ENCODE measurements at regions not wholly inside any gene's neighbourhood (a gene's known extent, or its start where the extent isn't known, plus 50 kb on each side); places are given as distances from the start of the nearest gene placed in this dataset.

GRCh38 chr5:111676926-111677415, 80.0 kb downstream of the NREP start:
- no peak for DNase-seq

DNA sequence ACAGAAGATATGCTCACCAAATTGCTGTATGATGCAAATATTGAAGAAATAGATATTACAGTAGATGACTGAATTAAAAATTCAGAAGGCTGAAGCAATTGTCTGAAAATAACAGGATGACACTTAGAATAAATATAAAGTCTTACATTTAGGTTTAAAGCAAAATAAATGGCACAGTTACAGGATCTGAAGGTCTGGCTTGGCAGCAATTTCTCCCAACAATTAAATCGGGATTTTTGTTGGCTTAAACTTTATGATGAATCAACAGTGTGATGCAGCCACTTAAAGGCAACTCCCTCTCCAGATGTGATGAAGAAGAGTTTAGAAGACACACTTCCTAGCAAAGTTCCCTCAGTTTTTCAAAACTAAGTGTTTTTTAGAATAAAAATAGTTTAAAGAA, 80.5 kb downstream of the NREP start:
- DNase-seq: no peak

GRCh38 chr5:111675201-111675934, 81.6 kb downstream of the NREP start:
- DNase-seq: no peak

DNA sequence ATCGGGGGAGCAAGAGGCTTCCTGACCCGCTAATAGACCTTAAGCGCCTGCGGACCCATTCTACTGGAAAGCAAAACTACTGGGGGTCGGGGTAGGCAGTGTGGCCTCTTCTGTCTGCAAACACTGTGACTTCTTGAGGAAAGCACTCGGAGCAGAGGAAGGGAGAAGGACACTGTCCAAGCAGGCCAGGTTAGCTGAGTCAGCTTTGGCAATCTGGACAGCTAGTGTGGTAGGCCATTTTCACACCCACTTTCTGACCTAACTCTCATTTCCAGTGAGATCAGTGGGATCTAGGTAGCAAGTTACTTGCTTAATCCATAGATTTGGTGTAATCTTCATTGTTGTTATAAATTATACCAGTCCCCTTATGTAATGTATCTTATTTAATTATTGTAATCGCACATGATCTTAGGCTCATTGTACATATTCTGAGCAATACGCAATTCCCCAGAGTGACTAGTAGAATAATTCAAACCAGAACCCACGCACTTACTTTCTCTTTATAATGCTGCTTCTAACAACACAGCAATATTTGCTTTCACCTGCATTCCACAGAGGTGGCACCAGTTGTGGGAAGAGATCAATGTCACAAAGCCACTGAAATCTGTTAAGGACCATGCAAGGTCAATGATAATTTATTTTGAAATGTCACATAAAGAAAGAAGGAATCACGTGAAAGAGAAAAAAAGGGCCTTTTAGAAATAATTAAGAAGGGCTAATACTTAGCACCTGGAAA, 82.9 kb downstream of the NREP start:
- no peak for DNase-seq

DNA sequence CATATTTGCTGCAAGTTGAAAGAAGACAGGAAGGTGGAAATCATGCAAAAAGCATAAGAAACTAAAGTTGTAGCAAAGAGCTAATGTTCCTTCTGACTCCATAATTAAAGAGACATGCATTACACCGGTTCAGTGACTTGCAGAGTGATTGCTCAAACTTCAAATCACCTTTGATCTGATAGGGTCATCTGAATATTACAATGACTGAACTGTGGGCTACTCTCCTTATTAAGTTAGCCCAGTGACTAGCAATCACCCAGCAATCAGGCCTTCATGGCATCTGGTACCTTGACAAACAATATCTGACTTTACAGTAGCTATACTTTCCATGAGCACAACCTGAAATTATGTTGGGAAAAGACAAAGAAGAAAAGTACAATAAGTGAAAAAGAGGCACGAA, 84.9 kb downstream of the NREP start:
- DNase-seq: no peak

GRCh38 chr5:111670826-111671492, 86.0 kb downstream of the NREP start:
- DNase-seq: no peak

GRCh38 chr5:111668477-111669414, 88.2 kb downstream of the NREP start:
- no peak for DNase-seq

DNA sequence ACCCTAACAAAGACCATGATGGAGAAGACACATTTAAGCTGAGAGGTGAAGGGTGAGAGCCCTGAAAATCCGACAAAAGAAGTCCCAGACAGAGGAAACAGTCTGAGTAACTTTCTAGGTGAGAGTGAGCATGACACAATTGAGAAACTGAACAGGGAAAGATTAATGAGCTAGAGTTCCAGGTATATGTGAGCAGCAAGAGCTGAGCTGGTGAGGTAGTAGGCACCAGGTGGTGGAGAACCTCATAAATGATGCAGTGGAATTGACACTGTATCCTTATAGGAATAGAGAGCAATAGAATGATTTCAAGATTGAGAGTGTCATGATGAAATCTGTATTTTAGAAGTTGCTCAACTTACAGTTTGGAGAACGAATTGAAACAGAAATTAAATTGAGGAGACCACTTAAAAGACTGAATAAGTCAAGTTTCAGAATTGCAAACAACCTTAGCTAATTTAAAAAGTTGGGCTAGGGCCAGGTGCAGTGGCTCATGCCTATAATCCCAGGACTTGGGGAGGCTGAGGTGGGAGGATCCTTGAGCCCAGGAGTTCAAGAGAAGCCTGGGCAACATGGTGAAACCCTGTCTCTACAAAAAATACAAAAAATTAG, 89.8 kb downstream of the NREP start:
- no peak for DNase-seq

- no peak for DNase-seq
These were observed 100.4 kb downstream of the NREP start for GRCh38 chr5:111656580-111656979.

DNA sequence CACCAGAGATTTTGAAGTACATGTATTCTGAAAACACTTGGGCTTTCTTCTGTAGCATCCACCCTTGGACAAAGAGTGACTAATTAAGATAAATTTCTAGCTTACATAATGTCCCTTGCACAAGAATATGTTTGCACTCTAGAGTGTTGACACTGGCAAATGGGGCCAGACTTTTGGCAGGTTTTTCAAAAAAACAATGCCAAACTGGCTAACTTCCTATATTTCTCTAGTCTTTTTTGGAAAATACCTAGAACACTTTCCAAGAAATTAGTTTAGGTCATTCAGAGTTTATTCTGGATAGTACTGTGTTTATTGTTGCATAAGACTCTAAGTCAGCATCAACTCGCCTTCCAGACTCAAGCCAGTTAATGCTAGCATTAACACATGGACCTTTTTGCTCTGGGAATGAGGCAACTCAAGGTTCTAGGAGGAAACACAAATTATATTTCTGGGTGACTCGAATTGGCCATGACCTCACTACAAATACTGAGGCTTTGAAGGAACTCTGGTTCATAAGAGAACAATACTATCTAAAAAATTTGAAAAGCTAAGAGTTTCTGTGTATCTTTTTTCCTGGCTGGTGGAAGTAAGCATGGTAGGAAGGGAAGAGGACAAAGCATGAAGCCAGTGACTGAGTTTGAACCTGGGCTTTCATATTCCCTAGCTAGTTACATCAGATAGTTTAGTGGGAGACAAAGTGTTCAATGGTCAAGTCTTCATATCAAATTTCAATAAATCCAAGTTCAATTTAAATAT, 101.6 kb downstream of the NREP start:
- no peak for DNase-seq

DNA sequence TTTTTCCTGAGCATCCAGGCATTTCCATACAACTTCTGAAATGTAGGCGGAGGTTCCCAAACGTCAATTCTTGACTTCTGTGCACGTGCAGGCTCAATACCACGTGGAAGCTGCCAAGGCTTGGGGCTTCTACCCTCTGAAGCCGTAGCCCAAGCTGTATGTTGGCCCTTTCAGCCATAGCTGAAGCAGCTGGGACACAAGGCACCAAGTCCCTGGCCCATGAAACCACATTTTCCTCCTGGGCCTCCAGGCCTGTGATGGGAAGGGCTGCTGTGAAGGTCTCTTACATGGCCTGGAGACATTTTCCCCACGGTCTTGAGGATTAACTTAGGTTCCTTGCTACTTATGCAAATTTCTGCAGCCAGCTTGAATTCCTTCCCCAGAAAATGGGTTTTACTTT, 103.6 kb downstream of the NREP start:
- DNase-seq: no peak

DNA sequence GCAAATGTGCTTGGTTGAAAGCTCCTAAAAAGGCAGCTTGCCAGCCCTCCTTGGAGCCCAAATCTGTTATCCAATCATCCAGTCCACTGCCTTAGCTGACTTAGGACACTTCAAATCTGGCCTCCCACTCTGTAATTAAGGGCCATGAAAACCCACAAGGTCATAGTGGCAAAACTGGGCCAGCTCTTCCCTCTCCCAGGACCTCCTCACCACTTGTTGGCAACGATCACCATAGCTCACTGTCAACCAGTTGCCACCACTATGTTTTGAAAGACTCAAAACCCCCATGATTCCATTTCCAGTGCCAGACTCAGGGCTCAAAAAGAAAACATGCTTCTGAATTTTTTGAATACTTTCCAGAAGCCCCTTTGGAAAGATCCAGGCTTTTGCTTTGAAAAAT, 107.5 kb downstream of the NREP start:
- DNase-seq: no peak

- DNase-seq: no peak
These were observed 111.6 kb downstream of the NREP start for GRCh38 chr5:111645303-111645838.

DNA sequence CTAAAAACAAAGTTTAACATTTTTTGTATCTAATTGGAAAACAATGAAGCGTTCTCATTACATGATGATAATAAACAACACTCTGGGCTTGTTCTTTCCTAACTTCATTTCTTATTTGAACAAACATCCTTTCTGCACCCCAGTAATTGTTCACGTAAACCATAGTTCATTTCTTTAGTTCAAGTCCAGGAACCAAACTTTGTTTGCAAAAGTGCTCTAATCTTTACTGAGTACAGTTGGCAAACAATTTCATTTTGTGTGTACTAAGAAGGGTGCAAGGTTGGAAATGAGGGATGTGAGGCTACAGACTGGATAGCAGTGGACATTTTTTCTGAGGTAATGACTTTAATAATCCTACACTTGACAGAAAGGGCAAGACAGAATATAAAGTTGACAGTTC, 113.5 kb downstream of the NREP start:
- DNase-seq: no peak

DNA sequence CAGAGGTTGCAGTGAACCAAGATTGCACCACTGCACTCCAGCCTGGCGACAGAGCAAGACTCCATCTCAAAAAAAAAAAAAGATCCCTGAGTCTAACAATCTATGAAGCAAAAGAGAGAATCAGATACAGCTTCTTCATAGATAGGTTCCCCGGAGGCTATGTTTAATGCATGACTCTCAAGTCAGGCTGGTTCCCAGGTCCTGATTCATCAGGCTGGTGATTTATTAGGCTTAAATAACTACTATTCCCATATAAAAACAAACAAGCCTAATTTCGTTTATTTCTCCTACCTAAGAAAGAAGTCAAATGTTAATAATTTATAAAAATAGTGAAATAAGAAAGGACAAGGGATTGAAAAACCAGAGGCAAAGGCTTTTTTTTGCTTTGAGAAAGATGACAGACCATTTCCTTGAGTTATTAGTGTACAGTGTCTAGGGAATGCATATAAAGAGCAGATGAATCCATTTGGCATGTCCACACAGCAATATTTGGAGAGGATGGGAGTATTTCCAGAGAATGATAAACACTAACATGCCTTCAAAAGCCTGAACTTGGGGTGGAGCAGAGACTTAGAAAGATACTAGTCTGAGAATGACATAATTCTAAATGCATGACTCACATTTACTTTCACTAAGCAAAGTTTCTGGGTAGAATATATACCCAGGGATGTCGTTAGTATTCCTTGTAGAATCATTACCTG, 115.3 kb downstream of the NREP start:
- DNase-seq: no peak

GRCh38 chr5:111639912-111640311, 117.1 kb downstream of the NREP start:
- DNase-seq: no peak

- DNase-seq: no peak
These were observed 120.3 kb downstream of the NREP start for GRCh38 chr5:111636736-111637135.

- DNase-seq: no peak
These were observed 121.0 kb downstream of the NREP start for GRCh38 chr5:111635916-111636570.

GRCh38 chr5:111635151-111635902, 121.7 kb downstream of the NREP start:
- no peak for DNase-seq

Data from SW 1271 (cell line).